H1 (cell line): ENCODE measurements at regions not wholly inside any gene's neighbourhood (a gene's known extent, or its start where the extent isn't known, plus 50 kb on each side); places are given as distances from the start of the nearest gene placed in this dataset.

Experiments
- ASH2L ChIP-seq: fragments of 200-600, 300-600 bp; sonication (generic); IDR thresholded peaks from one replicate; pipeline ENCODE4 v1.7.1; 2017; ENCODE audit warnings: low read length
- CBX8 ChIP-seq: fragments of 300-800, 300-1000 bp; sonication (generic); IDR thresholded peaks from 2 replicates; pipeline ENCODE4 v1.7.1; 2016; ENCODE audit warnings: low read depth, low read length, borderline replicate concordance
- NRF1 ChIP-seq: IDR thresholded peaks from 2 replicates; pipeline ENCODE4 v1.6.1; 2011; ENCODE audit warnings: mild to moderate bottlenecking, low read depth, low read length, improper control_type of control experiment
- PHF8 ChIP-seq: fragments of 200-600 bp; sonication (generic); conservative IDR thresholded peaks from 2 replicates; pipeline ENCODE4 v1.7.1; 2012; ENCODE audit warnings: low read depth, mild to moderate bottlenecking, inconsistent platforms, low read length, moderate library complexity
- SAP30 ChIP-seq: fragments of 300-600 bp; sonication (generic); IDR thresholded peaks from 2 replicates; pipeline ENCODE4 v1.7.1; 2012; ENCODE audit warnings: low read length, moderate library complexity, mild to moderate bottlenecking, inconsistent platforms; ENCODE audit not compliant: insufficient read depth, insufficient replicate concordance
- SP4 ChIP-seq: IDR thresholded peaks from 2 replicates; pipeline ENCODE4 v1.6.1; 2012; ENCODE audit warnings: low read length, inconsistent platforms
- SRF ChIP-seq: IDR thresholded peaks from 2 replicates; pipeline ENCODE4 v1.6.1; 2011; ENCODE audit warnings: mild to moderate bottlenecking, low read depth, low read length, moderate library complexity
- TF ChIP-seq, protein P1 (sequence below): fragments of 300-600 bp; sonication (generic); IDR thresholded peaks from 2 replicates; pipeline ENCODE4 v1.7.1; 2012; ENCODE audit warnings: low read length, moderate library complexity, mild to moderate bottlenecking, inconsistent platforms; ENCODE audit not compliant: insufficient replicate concordance
- TF ChIP-seq, protein P2 (sequence below): IDR thresholded peaks from 2 replicates; pipeline ENCODE4 v1.6.1; 2011; ENCODE audit warnings: low read depth, mild to moderate bottlenecking, low read length; ENCODE audit not compliant: insufficient read depth

DNA sequence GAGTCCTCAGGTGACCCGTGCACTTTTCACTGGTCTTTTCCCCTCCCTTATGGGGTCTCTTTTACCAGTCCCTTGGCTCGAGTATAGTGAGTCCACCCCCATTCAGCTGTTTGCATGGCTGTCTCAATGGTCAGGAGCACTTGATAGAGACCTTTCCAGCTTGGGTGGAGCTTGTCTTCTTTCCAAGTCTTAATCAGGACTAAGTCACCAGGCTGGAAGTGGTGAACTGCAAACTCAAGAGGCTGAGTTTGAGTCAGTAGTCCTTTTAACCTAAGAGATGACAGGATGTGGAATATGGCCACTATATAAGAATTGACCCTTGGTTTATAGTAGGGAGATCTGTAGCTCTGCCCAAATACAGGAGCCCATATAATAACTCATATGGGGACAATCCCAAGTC lies 279.7 kb downstream of the PYDC2 start (continued):
- TF ChIP-seq, protein P1, sequence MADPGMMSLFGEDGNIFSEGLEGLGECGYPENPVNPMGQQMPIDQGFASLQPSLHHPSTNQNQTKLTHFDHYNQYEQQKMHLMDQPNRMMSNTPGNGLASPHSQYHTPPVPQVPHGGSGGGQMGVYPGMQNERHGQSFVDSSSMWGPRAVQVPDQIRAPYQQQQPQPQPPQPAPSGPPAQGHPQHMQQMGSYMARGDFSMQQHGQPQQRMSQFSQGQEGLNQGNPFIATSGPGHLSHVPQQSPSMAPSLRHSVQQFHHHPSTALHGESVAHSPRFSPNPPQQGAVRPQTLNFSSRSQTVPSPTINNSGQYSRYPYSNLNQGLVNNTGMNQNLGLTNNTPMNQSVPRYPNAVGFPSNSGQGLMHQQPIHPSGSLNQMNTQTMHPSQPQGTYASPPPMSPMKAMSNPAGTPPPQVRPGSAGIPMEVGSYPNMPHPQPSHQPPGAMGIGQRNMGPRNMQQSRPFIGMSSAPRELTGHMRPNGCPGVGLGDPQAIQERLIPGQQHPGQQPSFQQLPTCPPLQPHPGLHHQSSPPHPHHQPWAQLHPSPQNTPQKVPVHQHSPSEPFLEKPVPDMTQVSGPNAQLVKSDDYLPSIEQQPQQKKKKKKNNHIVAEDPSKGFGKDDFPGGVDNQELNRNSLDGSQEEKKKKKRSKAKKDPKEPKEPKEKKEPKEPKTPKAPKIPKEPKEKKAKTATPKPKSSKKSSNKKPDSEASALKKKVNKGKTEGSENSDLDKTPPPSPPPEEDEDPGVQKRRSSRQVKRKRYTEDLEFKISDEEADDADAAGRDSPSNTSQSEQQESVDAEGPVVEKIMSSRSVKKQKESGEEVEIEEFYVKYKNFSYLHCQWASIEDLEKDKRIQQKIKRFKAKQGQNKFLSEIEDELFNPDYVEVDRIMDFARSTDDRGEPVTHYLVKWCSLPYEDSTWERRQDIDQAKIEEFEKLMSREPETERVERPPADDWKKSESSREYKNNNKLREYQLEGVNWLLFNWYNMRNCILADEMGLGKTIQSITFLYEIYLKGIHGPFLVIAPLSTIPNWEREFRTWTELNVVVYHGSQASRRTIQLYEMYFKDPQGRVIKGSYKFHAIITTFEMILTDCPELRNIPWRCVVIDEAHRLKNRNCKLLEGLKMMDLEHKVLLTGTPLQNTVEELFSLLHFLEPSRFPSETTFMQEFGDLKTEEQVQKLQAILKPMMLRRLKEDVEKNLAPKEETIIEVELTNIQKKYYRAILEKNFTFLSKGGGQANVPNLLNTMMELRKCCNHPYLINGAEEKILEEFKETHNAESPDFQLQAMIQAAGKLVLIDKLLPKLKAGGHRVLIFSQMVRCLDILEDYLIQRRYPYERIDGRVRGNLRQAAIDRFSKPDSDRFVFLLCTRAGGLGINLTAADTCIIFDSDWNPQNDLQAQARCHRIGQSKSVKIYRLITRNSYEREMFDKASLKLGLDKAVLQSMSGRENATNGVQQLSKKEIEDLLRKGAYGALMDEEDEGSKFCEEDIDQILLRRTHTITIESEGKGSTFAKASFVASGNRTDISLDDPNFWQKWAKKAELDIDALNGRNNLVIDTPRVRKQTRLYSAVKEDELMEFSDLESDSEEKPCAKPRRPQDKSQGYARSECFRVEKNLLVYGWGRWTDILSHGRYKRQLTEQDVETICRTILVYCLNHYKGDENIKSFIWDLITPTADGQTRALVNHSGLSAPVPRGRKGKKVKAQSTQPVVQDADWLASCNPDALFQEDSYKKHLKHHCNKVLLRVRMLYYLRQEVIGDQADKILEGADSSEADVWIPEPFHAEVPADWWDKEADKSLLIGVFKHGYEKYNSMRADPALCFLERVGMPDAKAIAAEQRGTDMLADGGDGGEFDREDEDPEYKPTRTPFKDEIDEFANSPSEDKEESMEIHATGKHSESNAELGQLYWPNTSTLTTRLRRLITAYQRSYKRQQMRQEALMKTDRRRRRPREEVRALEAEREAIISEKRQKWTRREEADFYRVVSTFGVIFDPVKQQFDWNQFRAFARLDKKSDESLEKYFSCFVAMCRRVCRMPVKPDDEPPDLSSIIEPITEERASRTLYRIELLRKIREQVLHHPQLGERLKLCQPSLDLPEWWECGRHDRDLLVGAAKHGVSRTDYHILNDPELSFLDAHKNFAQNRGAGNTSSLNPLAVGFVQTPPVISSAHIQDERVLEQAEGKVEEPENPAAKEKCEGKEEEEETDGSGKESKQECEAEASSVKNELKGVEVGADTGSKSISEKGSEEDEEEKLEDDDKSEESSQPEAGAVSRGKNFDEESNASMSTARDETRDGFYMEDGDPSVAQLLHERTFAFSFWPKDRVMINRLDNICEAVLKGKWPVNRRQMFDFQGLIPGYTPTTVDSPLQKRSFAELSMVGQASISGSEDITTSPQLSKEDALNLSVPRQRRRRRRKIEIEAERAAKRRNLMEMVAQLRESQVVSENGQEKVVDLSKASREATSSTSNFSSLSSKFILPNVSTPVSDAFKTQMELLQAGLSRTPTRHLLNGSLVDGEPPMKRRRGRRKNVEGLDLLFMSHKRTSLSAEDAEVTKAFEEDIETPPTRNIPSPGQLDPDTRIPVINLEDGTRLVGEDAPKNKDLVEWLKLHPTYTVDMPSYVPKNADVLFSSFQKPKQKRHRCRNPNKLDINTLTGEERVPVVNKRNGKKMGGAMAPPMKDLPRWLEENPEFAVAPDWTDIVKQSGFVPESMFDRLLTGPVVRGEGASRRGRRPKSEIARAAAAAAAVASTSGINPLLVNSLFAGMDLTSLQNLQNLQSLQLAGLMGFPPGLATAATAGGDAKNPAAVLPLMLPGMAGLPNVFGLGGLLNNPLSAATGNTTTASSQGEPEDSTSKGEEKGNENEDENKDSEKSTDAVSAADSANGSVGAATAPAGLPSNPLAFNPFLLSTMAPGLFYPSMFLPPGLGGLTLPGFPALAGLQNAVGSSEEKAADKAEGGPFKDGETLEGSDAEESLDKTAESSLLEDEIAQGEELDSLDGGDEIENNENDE, result no peak
- no peak for TF ChIP-seq NRF1
- no peak for TF ChIP-seq SP4
- TF ChIP-seq PHF8, result no peak
- no peak for TF ChIP-seq CBX8
- TF ChIP-seq SRF, result no peak
- no peak for TF ChIP-seq SAP30
- TF ChIP-seq ASH2L, result no peak
- TF ChIP-seq, protein P2, sequence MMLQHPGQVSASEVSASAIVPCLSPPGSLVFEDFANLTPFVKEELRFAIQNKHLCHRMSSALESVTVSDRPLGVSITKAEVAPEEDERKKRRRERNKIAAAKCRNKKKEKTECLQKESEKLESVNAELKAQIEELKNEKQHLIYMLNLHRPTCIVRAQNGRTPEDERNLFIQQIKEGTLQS, result no peak
